H1 (cell line): ENCODE measurements at regions not wholly inside any gene's neighbourhood (a gene's known extent, or its start where the extent isn't known, plus 50 kb on each side); places are given as distances from the start of the nearest gene placed in this dataset.

Experiments used
- CEBPB ChIP-seq: IDR thresholded peaks from 2 replicates; pipeline ENCODE4 v1.6.1; 2012; ENCODE audit warnings: low read depth, low read length
- EP300 ChIP-seq, 2 experiments: IDR thresholded peaks; 1 replicate in 1 of 2; 2 replicates in 1 of 2; pipeline ENCODE4 v1.6.1; 2011 to 2012; ENCODE audit warnings: low read depth in 2 of 2, low read length in 2 of 2, mild to moderate bottlenecking in 2 of 2, borderline replicate concordance in 1 of 2, inconsistent platforms in 1 of 2, moderate library complexity in 1 of 2
- JUND ChIP-seq: IDR thresholded peaks from 2 replicates; pipeline ENCODE4 v1.6.1; 2011; ENCODE audit warnings: mild to moderate bottlenecking, improper control_type of control experiment, low read length
- RNF2 ChIP-seq: fragments of 200-900, 300-1000 bp; sonication (generic); IDR thresholded peaks from 2 replicates; pipeline ENCODE4 v1.7.1; 2016; ENCODE audit warnings: borderline replicate concordance, low read depth, mild to moderate bottlenecking, antibody characterized with exemption, low read length; ENCODE audit not compliant: poor library complexity, severe bottlenecking; ENCODE audit errors: missing control alignments
- RXRA ChIP-seq: IDR thresholded peaks from 2 replicates; pipeline ENCODE4 v1.6.1; 2011; ENCODE audit warnings: low read depth, mild to moderate bottlenecking, low read length, moderate library complexity; ENCODE audit not compliant: insufficient read depth
- SP4 ChIP-seq: IDR thresholded peaks from 2 replicates; pipeline ENCODE4 v1.6.1; 2012; ENCODE audit warnings: low read length, inconsistent platforms

DNA sequence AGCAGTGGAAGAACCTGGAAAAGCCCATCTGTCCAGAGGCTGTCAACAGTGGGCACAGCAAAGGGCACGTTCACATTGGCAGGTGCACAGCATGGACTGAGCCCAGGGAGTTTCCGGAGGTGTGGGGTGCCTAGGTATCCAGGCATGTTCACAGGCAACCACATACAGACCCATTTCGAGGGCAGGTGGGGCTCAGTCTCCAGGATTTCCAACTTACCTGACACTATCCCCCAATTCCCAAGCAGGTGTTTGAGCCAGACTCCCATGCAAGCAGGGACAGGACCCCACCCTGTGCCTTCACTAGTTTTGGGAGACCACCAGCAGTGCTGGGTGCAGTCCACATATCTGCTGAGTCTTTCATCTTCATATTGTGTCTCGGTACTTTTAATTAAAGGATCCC lies 65.0 kb upstream of the IRF2BP2 start (continued):
- TF ChIP-seq RNF2 (no peak), RXRA (no peak), CEBPB (no peak), EP300 (IDR thresholded peaks at IDR 0.05; ENCODE audit: borderline replicate concordance in 1 of 2, low read depth in 2 of 2, low read length in 2 of 2) (no peak), SP4 (no peak), JUND (no peak)
- TF ChIP-seq, all 59 proteins: peak for 0
